K562 (cell line): ENCODE measurements at regions not wholly inside any gene's neighbourhood (a gene's known extent, or its start where the extent isn't known, plus 50 kb on each side); places are given as distances from the start of the nearest gene placed in this dataset.

Experiments used
- ATAC-seq: fragments of 200-7000 bp; cut with Tn5 transposase; 3 replicates; pipeline ENCODE4 v1.9.1; 2020; ENCODE audit warnings: moderate library complexity
- BruUV-seq: library from RNA; stranded (reverse); fragments of 400-500 nt; replicated peaks from 2 replicates; lab custom pipeline; 2021; lab: Mats Ljungman, UMichigan
- CTCF ChIA-PET: fragments of 300-600 bp; formaldehyde crosslinking; extraction: SDS; loops from one replicate; lab custom pipeline; 2021; ENCODE audit warnings: low intra/inter-chr PET ratio; lab: Yijun Ruan, JAX
- POLR2A ChIA-PET: fragments of 300-600, 350-650 bp; sonication (Branson Sonifier 250); formaldehyde crosslinking; extraction: SDS; loops from one replicate; lab custom pipeline; 2021; ENCODE audit warnings: antibody characterized with exemption, inconsistent platforms; lab: Yijun Ruan, JAX
- DNase-seq, 4 experiments: peaks; one replicate each; pipeline versions ENCODE4 v3.0.0 to v3.0.0-alpha.2; 2011 to 2018; ENCODE audit warnings: low spot score in 3 of 4, mixed read lengths in 3 of 4; ENCODE audit errors: extremely low read depth in 1 of 4
- FAIRE-seq: peaks from 2 replicates; lab custom pipeline; 2011; peaks lifted over from hg19 to GRCh38; lab: Jason Lieb, UNC
- H2AFZ ChIP-seq: 2 replicates; pipeline ENCODE4 v1.6.0; 2011; ENCODE audit warnings: low read depth, low read length, control low read depth, inconsistent platforms
- H3K27ac ChIP-seq: fragments of 200-600 bp; 3 replicates; pipeline ENCODE4 v1.8.0; 2011; ENCODE audit warnings: low read depth, mild to moderate bottlenecking, control low read depth, inconsistent platforms, low read length, moderate library complexity, mixed read lengths; ENCODE audit errors: extremely low read depth
- H3K27me3 ChIP-seq, 2 experiments: fragments of 300-600 bp in 1 of 2; 2 replicates in 1 of 2; 3 replicates in 1 of 2; pipeline versions ENCODE4 v1.6.0 to v1.8.0; 2011; ENCODE audit warnings: inconsistent platforms in 2 of 2, low read length in 2 of 2, mild to moderate bottlenecking in 1 of 2, mixed read lengths in 1 of 2, moderate library complexity in 1 of 2; ENCODE audit not compliant: control insufficient read depth in 2 of 2, insufficient read depth in 2 of 2
- H3K36me3 ChIP-seq: fragments of 300-600 bp; 3 replicates; pipeline ENCODE4 v1.8.0; 2011; ENCODE audit warnings: mild to moderate bottlenecking, low read length, inconsistent platforms; ENCODE audit not compliant: control insufficient read depth, insufficient read depth
- H3K4me1 ChIP-seq, 2 experiments: fragments of 200-600 bp in 1 of 2; replicated peaks in 1 of 2; 2 replicates in 1 of 2; 3 replicates in 1 of 2; pipeline versions ENCODE4 v1.5.1 to v1.8.0; 2011; ENCODE audit warnings: inconsistent platforms in 2 of 2, low read length in 2 of 2, mild to moderate bottlenecking in 1 of 2, mixed read lengths in 1 of 2, moderate library complexity in 1 of 2; ENCODE audit not compliant: control insufficient read depth in 2 of 2, insufficient read depth in 2 of 2
- H3K4me2 ChIP-seq: 2 replicates; pipeline ENCODE4 v1.6.1; 2011; ENCODE audit warnings: low read length, control low read depth, inconsistent platforms, mixed read lengths; ENCODE audit not compliant: insufficient read depth
- H3K4me3 ChIP-seq: fragments of 200-600 bp; sonication (generic), shearing (Covaris generic); 2 replicates; pipeline ENCODE4 v1.5.1; 2016; ENCODE audit warnings: control low read depth, inconsistent platforms
- H3K79me2 ChIP-seq: fragments of 200-600 bp; 3 replicates; pipeline ENCODE4 v1.8.0; 2011; ENCODE audit warnings: low read length, inconsistent platforms; ENCODE audit not compliant: control insufficient read depth, insufficient read depth
- H3K9ac ChIP-seq, 2 experiments: 2 replicates each; pipeline versions ENCODE4 v1.6.0 to v1.6.1; 2011; ENCODE audit warnings: low read depth in 2 of 2, low read length in 2 of 2, control low read depth in 1 of 2, inconsistent platforms in 1 of 2, mild to moderate bottlenecking in 1 of 2, mixed read lengths in 1 of 2; ENCODE audit not compliant: insufficient read depth in 1 of 2
- H3K9me1 ChIP-seq: one replicate; pipeline ENCODE4 v1.6.0; 2011; ENCODE audit warnings: inconsistent platforms, mild to moderate bottlenecking, low read length, moderate library complexity; ENCODE audit not compliant: control insufficient read depth, insufficient read depth
- H3K9me3 ChIP-seq: replicated peaks from 2 replicates; pipeline ENCODE4 v1.5.1; 2011; ENCODE audit warnings: low read depth, low read length, inconsistent platforms; ENCODE audit not compliant: control insufficient read depth, insufficient read depth
- H4K20me1 ChIP-seq: replicated peaks from 2 replicates; pipeline ENCODE4 v1.6.1; 2011; ENCODE audit warnings: low read length, inconsistent platforms, mixed read lengths; ENCODE audit not compliant: control insufficient read depth, insufficient read depth
- CBX1 ChIP-seq: sonication (generic); IDR thresholded peaks from 2 replicates; pipeline ENCODE4 v1.6.1; 2016; ENCODE audit warnings: antibody characterized with exemption, low read depth, mild to moderate bottlenecking
- CBX3 ChIP-seq, 2 experiments: IDR thresholded peaks; 1 replicate in 1 of 2; 2 replicates in 1 of 2; pipeline ENCODE4 v1.6.1; 2012; ENCODE audit warnings: inconsistent platforms in 2 of 2, low read length in 2 of 2, borderline replicate concordance in 1 of 2, control low read depth in 1 of 2
- CSDE1 ChIP-seq, 2 experiments: fragments of 450-650 bp; IDR thresholded peaks; 2 replicates each; pipeline ENCODE4 v1.6.1; 2016; ENCODE audit warnings: mild to moderate bottlenecking in 1 of 2
- NBN ChIP-seq: fragments of 450-650 bp; IDR thresholded peaks from 2 replicates; pipeline ENCODE4 v1.6.1; 2016; ENCODE audit warnings: low read depth, mild to moderate bottlenecking
- NFE2 ChIP-seq: IDR thresholded peaks from 2 replicates; pipeline ENCODE4 v1.6.1; 2014; ENCODE audit warnings: antibody characterized with exemption, low read depth
- PML ChIP-seq: IDR thresholded peaks from 2 replicates; pipeline ENCODE4 v1.6.1; 2012; ENCODE audit warnings: low read length, inconsistent platforms
- RBM15 ChIP-seq: fragments of 200-400 bp; formaldehyde crosslinking; IDR thresholded peaks from 2 replicates; pipeline ENCODE4 v1.6.1; 2018; ENCODE audit warnings: mild to moderate bottlenecking, low read length, moderate library complexity; ENCODE audit not compliant: insufficient read depth
- TRIM24 ChIP-seq, 2 experiments: fragments of 450-650 bp; IDR thresholded peaks; 2 replicates each; pipeline ENCODE4 v1.6.1; 2016
- ZNF184 ChIP-seq: sonication (generic); formaldehyde crosslinking; IDR thresholded peaks from 2 replicates; pipeline ENCODE4 v1.5.0; 2020; ENCODE audit warnings: missing genetic modification reagents
- ZNF766 ChIP-seq: fragments of 200-800 bp; sonication (Bioruptor generic); conservative IDR thresholded peaks from 2 replicates; pipeline ENCODE4 v1.6.1; 2016; ENCODE audit warnings: missing genetic modification characterization, missing compliant biosample characterization
- WGBS: fragments of 100-300 bp; shearing (Covaris generic); methylation state at CpG from one replicate; pipeline ENCODE4 v1.1.6; 2016; ENCODE audit warnings: low coverage, mixed read lengths; ENCODE audit not compliant: insufficient coverage; ENCODE audit errors: missing lambda C conversion rate; 5-methylcytosine and 5-hydroxymethylcytosine counted together
- in situ Hi-C: fragments of 300-500 bp; cut with MboI; formaldehyde crosslinking; loops from 4 replicates; pipeline ENCODE4 v1.15.0; 2018; ENCODE audit warnings: inconsistent platforms, mixed read lengths
- intact Hi-C: fragments of 100-400 bp; cut with micrococcal nuclease; formaldehyde crosslinking; loops from 2 replicates; pipeline ENCODE4 v1.14.2; 2022

- no TSS peak for BruUV-seq
- TF ChIP-seq ZNF184: no peak
- no peak for TF ChIP-seq RBM15
- no peak for TF ChIP-seq NFE2
- no peak for TF ChIP-seq ZNF766
- TF ChIP-seq NBN: no peak
- TF ChIP-seq PML: no peak
- TF ChIP-seq TRIM24 (IDR thresholded peaks at IDR 0.05): no peak
- no peak for TF ChIP-seq CBX3 (IDR thresholded peaks at IDR 0.05; ENCODE audit: borderline replicate concordance in 1 of 2, low read length in 2 of 2)
- no peak for TF ChIP-seq CSDE1 (IDR thresholded peaks at IDR 0.05)
- no peak for TF ChIP-seq CBX1
- TF ChIP-seq, all 486 proteins: peak for 0
- Histone ChIP-seq H3K4me3 (no peak overlapping the region), H3K27me3 (no peaks in the 10 kb centered on the region), H3K9ac (no peak overlapping the region), H3K9me3 (no peaks in the 10 kb centered on the region), H3K27ac (no peak overlapping the region), H3K36me3 (no peaks in the 10 kb centered on the region), H3K4me2 (no peak overlapping the region), H3K4me1 (no peaks in the 10 kb centered on the region), H4K20me1 (no peaks in the 10 kb centered on the region), H2AFZ (no peak overlapping the region), H3K79me2 (no peaks in the 10 kb centered on the region), H3K9me1 (no peaks in the 10 kb centered on the region)
- 0% methylated on average over 3 of the region's 3 CpGs for WGBS
- POLR2A ChIA-PET: no interaction called here
- intact Hi-C loops (no loop called here), in situ Hi-C loops (no loop called here)
- no peak for FAIRE-seq
- no peak for DNase-seq
- CTCF ChIA-PET: no interaction called here
- no peak for ATAC-seq
Measured at GRCh38 chr5:164000241-164000640, 494.8 kb downstream of the MAT2B start.
